SK-N-MC (cell line): ENCODE measurements at regions not wholly inside any gene's neighbourhood (a gene's known extent, or its start where the extent isn't known, plus 50 kb on each side); places are given as distances from the start of the nearest gene placed in this dataset.
A peak's percentile ranks its signal among the peaks of the same experiment; 100 is the strongest.

Source experiments
- DNase-seq: peaks from one replicate; pipeline ENCODE4 v3.0.0-alpha.2; 2011; ENCODE audit warnings: low read depth, low spot score
- H3K27ac ChIP-seq: fragments of 200-600 bp; sonication (generic); 2 replicates; pipeline ENCODE4 v1.5.1; 2016; ENCODE audit warnings: mixed run types
- H3K36me3 ChIP-seq: fragments of 200-600 bp; sonication (generic); 2 replicates; pipeline ENCODE4 v1.6.1; 2017; ENCODE audit warnings: antibody characterized with exemption, low read length, mixed read lengths; ENCODE audit not compliant: insufficient read depth
- H3K4me3 ChIP-seq: fragments of 200-600 bp; sonication (generic); 2 replicates; pipeline ENCODE4 v1.5.1; 2016
- H3K9ac ChIP-seq: fragments of 200-600 bp; sonication (generic); 2 replicates; pipeline ENCODE4 v1.8.0; 2017; ENCODE audit warnings: mixed run types, mixed read lengths; ENCODE audit not compliant: insufficient read length
- H3K9me3 ChIP-seq: fragments of 200-600 bp; sonication (generic); 2 replicates; pipeline ENCODE4 v1.6.1; 2017; ENCODE audit warnings: low read depth, mild to moderate bottlenecking, antibody characterized with exemption, low read length, moderate library complexity, mixed read lengths
- EZH2 ChIP-seq: fragments of 200-600 bp; sonication (generic); IDR thresholded peaks from one replicate; pipeline ENCODE4 v1.6.1; 2017; ENCODE audit warnings: antibody characterized with exemption
- FOXP2 ChIP-seq: optimal IDR thresholded peaks from 2 replicates; pipeline ENCODE3; 2011; ENCODE audit warnings: mild to moderate bottlenecking, moderate library complexity; ENCODE audit not compliant: insufficient read depth; ENCODE audit errors: extremely low read length, control extremely low read depth
- POLR2AphosphoS5 ChIP-seq: IDR thresholded peaks from 2 replicates; pipeline ENCODE4 v1.6.1; 2012; ENCODE audit warnings: mild to moderate bottlenecking, low read depth, low read length, borderline replicate concordance

GRCh38 chr2:103268841-103269498 lies 507.1 kb downstream of the TMEM182 start:
- Histone ChIP-seq H3K4me3 (no peak overlapping the region), H3K36me3 (no peaks in the 10 kb centered on the region), H3K9me3 (no peaks in the 10 kb centered on the region), H3K9ac (no peak overlapping the region), H3K27ac (no peak overlapping the region)
- no peak for TF ChIP-seq EZH2
- TF ChIP-seq FOXP2 = no peak
- no peak for TF ChIP-seq POLR2AphosphoS5
- DNase-seq = no peak

GRCh38 chr2:103276869-103277268 lies 515.0 kb downstream of the TMEM182 start:
- H3K9ac ChIP-seq = no peak overlapping the region
- no peak for TF ChIP-seq EZH2
- no peak for TF ChIP-seq POLR2AphosphoS5
- no peak for TF ChIP-seq FOXP2
- no peak for DNase-seq
- H3K27ac ChIP-seq = no peak overlapping the region
- no peaks in the 10 kb centered on the region for H3K36me3 ChIP-seq
- H3K9me3 ChIP-seq = no peaks in the 10 kb centered on the region
- H3K4me3 ChIP-seq = no peak overlapping the region

- Histone ChIP-seq H3K27ac (no peak overlapping the region), H3K9ac (no peak overlapping the region), H3K36me3 (no peaks in the 10 kb centered on the region), H3K9me3 (no peaks in the 10 kb centered on the region), H3K4me3 (no peak overlapping the region)
- TF ChIP-seq EZH2 (no peak), FOXP2 (no peak), POLR2AphosphoS5 (no peak)
- no peak for DNase-seq
Measured at GRCh38 chr2:103284750-103285149, 522.9 kb downstream of the TMEM182 start.

- no peak overlapping the region for H3K9ac ChIP-seq
- no peak for DNase-seq
- H3K27ac ChIP-seq = no peak overlapping the region
- TF ChIP-seq POLR2AphosphoS5 (no peak), EZH2 (no peak), FOXP2 (no peak)
- no peaks in the 10 kb centered on the region for H3K36me3 ChIP-seq
- no peak overlapping the region for H3K4me3 ChIP-seq
- no peaks in the 10 kb centered on the region for H3K9me3 ChIP-seq
Measured at GRCh38 chr2:103285354-103285753, 523.5 kb downstream of the TMEM182 start.

- TF ChIP-seq FOXP2 (no peak), POLR2AphosphoS5 (no peak), EZH2 (no peak)
- DNase-seq = no peak
- H3K4me3 ChIP-seq = no peak overlapping the region
- H3K9me3 ChIP-seq = no peaks in the 10 kb centered on the region
- H3K9ac ChIP-seq = no peak overlapping the region
- H3K27ac ChIP-seq = no peak overlapping the region
- H3K36me3 ChIP-seq = no peaks in the 10 kb centered on the region
Measured at GRCh38 chr2:103287746-103288145, 525.9 kb downstream of the TMEM182 start.

- H3K36me3 ChIP-seq = no peaks in the 10 kb centered on the region
- no peak for TF ChIP-seq EZH2
- TF ChIP-seq FOXP2 = no peak
- TF ChIP-seq POLR2AphosphoS5 = no peak
- no peak overlapping the region for H3K27ac ChIP-seq
- no peak overlapping the region for H3K4me3 ChIP-seq
- no peak overlapping the region for H3K9ac ChIP-seq
- H3K9me3 ChIP-seq = no peaks in the 10 kb centered on the region
- DNase-seq = no peak
Measured at GRCh38 chr2:103288696-103289095, 526.9 kb downstream of the TMEM182 start.

- no peak overlapping the region for H3K4me3 ChIP-seq
- no peaks in the 10 kb centered on the region for H3K9me3 ChIP-seq
- no peak for TF ChIP-seq EZH2
- TF ChIP-seq POLR2AphosphoS5 = no peak
- TF ChIP-seq FOXP2 = no peak
- peak; percentile 12 for DNase-seq
- no peak overlapping the region for H3K27ac ChIP-seq
- no peak overlapping the region for H3K9ac ChIP-seq
- H3K36me3 ChIP-seq = no peaks in the 10 kb centered on the region
Measured at GRCh38 chr2:103289105-103289725, 527.4 kb downstream of the TMEM182 start.

- Histone ChIP-seq H3K27ac (no peak overlapping the region), H3K9me3 (no peaks in the 10 kb centered on the region), H3K36me3 (no peaks in the 10 kb centered on the region), H3K4me3 (no peak overlapping the region), H3K9ac (no peak overlapping the region)
- TF ChIP-seq EZH2 (no peak), FOXP2 (no peak), POLR2AphosphoS5 (no peak)
- DNase-seq = no peak
Measured at GRCh38 chr2:103292573-103292972, 530.7 kb downstream of the TMEM182 start.
